PC-3 (cell line): ENCODE measurements at regions not wholly inside any gene's neighbourhood (a gene's known extent, or its start where the extent isn't known, plus 50 kb on each side); places are given as distances from the start of the nearest gene placed in this dataset.

Experiments
- CTCF ChIP-seq: fragments of 300-600 bp; sonication (generic); conservative IDR thresholded peaks from 2 replicates; pipeline ENCODE4 v1.5.1; 2017; ENCODE audit warnings: antibody characterized with exemption, low read depth, mild to moderate bottlenecking, low read length
- EZH2 ChIP-seq: fragments of 300-600 bp; sonication (generic); IDR thresholded peaks from one replicate; pipeline ENCODE4 v1.6.1; 2017; ENCODE audit warnings: antibody characterized with exemption, mild to moderate bottlenecking, low read length; ENCODE audit not compliant: unreplicated experiment

GRCh38 chr13:29978211-29978610 is 127.8 kb upstream of the UBL3 start:
- TF ChIP-seq CTCF (no peak), EZH2 (no peak)
